GM21360 (cell line): ENCODE measurements at regions not wholly inside any gene's neighbourhood (a gene's known extent, or its start where the extent isn't known, plus 50 kb on each side); places are given as distances from the start of the nearest gene placed in this dataset.

Source experiments
- ATAC-seq: cut with Tn5 transposase; IDR thresholded peaks from one replicate; pipeline ENCODE4 v1.9.1; 2021; ENCODE audit warnings: mild to moderate bottlenecking, moderate library complexity; ENCODE audit not compliant: unreplicated experiment

GRCh38 chr13:74891610-74892009 lies 590.4 kb downstream of the TBC1D4 start:
- ATAC-seq: no peak

GRCh38 chr13:74889321-74889720 lies 592.6 kb downstream of the TBC1D4 start:
- ATAC-seq: no peak

DNA sequence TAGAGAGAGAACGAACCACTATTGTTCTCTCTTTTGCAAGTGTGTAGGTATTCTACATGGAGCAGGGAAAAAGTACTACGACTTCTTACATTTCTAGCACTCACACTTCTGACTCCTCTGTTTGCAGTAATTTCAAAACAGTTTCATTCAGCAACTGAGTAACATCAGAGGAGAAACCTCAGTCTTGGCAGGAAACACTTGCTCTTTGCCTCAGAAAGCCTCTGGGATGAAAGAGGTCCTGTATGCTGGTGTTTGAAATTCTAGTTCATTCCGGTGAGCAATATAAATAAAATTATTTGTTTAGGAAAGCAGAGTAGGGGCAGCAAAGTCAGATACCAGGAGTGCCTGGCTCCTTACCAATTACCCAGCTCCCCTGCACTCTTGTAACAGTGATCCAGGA lies 595.5 kb downstream of the TBC1D4 start:
- no peak for ATAC-seq

DNA sequence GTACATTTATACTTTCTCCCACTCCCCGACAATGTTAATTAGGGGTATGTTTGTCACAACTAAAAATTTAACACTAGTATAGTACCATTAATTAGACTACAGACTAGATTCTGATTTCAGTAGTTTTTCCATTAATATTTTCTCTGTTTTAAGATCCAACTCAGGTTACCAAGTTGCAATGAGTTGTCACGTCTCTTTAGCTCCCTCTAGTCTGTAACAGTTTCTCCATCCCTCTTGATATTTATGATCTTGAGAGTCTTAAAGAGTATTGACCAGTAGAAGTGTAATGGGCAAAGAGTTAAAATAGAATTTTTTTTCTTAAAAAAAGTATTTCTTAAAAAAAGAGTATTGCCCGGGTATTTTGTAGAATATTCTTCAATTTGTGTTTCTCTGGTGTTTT lies 598.1 kb downstream of the TBC1D4 start:
- no peak for ATAC-seq

- ATAC-seq: no peak
Observed at GRCh38 chr13:74871369-74872070, 610.4 kb downstream of the TBC1D4 start.

DNA sequence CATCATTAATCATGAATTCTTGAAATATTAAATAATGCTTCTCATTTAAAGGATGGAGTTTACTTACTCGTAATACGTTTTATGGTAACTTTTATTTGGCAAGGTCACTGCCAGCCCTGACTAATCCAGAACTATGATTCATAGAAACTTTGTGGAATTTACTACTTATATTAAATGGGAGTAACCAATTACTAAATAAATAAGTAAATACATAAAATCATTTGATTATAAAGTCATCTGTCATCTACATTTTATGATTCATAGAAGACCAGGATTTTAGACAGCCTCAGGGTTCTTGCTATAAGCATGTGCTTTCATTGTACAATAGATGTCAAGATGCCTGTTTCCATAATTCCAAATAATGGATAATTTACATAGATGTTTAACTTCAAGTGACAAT lies 611.1 kb downstream of the TBC1D4 start:
- no peak for ATAC-seq

- no peak for ATAC-seq
Observed at GRCh38 chr13:74869846-74870245, 612.1 kb downstream of the TBC1D4 start.

GRCh38 chr13:74868049-74868448 lies 613.9 kb downstream of the TBC1D4 start:
- ATAC-seq: no peak

DNA sequence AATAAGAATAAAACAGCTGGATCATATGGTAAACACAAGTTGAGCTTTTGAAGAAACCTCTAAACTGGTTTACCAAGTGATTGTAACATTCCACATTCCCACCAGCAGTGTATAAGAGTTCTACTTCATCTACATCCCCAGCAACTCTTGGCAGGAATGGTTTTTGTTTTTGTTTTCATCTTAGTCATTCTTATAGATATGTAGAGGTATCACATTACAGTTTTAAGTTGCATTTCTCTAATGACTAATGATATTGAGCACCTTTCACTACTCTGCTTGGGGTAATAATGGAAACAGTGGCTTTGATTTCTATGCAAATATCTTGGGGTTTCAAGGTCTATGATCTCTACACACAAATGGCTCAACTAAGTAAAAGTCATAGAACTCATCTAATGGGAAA lies 614.5 kb downstream of the TBC1D4 start:
- no peak for ATAC-seq

- no peak for ATAC-seq
Observed at GRCh38 chr13:74866101-74866500, 615.9 kb downstream of the TBC1D4 start.

- ATAC-seq: no peak
Observed at GRCh38 chr13:74865656-74866055, 616.3 kb downstream of the TBC1D4 start.

GRCh38 chr13:74860789-74861188 lies 621.2 kb downstream of the TBC1D4 start:
- ATAC-seq: no peak

DNA sequence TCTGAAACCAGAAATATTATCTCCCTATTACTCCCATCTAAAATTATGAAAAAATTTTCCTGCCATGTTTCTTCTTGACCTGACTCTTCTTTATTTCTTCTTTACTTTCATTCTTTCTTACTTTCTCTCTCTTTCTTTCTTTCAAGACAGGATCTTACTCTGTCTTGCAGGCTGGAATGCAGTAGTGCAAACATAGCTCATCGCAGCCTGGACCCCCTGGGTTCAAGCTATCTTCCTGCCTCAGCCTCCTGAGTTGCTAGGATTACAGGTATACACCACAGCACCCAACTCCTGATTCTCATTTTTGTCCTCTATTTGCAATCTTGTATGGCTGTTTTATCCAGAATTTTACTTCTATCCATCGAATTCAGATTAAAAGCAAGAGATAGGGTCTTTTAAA lies 631.1 kb downstream of the TBC1D4 start:
- ATAC-seq: no peak

- ATAC-seq: no peak
Observed at GRCh38 chr13:74847966-74848365, 634.0 kb downstream of the TBC1D4 start.

GRCh38 chr13:74845806-74846205 lies 636.2 kb downstream of the TBC1D4 start:
- no peak for ATAC-seq

GRCh38 chr13:74841651-74842050 lies 640.3 kb downstream of the TBC1D4 start:
- no peak for ATAC-seq

DNA sequence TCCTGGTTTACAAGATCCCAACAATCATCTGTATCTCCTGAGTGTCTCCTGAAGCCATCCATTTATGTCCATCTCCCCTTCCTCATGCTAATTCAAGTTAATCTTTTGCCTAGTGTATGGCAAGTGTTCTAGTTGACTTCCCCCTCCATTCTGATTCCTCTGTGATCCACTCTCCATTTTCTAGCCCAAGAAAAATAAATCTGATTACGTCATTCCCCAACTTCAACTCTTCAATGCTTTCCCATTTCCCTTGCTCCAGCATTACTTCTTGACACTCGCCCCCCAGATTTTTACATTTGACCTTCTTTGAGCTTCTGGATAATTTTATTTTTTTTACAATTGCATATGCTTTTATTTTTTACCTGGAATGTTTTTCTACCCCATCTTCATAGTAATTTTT lies 640.8 kb downstream of the TBC1D4 start:
- ATAC-seq: no peak

- ATAC-seq: no peak
Observed at GRCh38 chr13:74839656-74840055, 642.3 kb downstream of the TBC1D4 start.

- ATAC-seq: no peak
Observed at GRCh38 chr13:74838096-74838495, 643.9 kb downstream of the TBC1D4 start.

GRCh38 chr13:74836628-74837027 lies 645.3 kb downstream of the TBC1D4 start:
- no peak for ATAC-seq

DNA sequence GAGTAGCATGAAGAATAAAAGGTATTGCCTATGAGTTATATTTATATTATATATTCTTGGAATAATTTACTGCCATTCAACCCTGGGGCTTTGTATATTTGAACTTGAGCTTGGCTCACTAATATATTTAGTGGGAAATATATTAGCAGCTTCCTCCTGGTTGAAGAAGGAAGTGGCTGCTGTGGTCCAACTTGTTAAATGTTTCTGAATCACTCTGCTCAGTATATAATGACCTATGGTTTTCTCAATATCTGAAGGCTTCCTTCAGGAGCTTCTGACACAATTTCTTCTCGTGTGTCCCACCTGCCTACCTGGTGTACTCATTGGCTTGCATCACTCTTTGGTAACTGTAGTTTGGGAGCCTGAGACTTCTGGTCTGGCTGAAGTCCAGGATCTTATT lies 646.4 kb downstream of the TBC1D4 start:
- ATAC-seq: no peak

DNA sequence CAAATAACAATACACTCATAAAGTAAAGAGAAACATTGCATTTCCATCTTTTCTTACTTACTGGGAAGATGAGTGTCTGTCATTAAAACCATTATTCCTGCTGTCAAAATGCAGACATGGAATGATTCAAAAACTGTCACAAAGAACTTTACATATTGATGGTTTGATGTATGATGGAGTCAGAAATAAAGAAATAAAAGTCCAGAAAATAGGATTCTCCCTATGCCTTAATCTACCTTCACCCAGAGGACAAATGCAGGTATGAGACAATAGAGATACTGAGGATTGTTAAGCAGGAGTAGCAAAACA lies 656.1 kb downstream of the TBC1D4 start:
- no peak for ATAC-seq

- ATAC-seq: no peak
Observed at GRCh38 chr13:74825152-74825937, 656.6 kb downstream of the TBC1D4 start.
